Lung microvascular endothelial cell (primary cell): ENCODE measurements at regions not wholly inside any gene's neighbourhood (a gene's known extent, or its start where the extent isn't known, plus 50 kb on each side); places are given as distances from the start of the nearest gene placed in this dataset.
"Not testable (repeated sequence)": the region's sequence is repeated elsewhere in the genome, so short reads cannot be mapped to it uniquely, and the experiment has no call there.

Source experiments
- DNase-seq, 2 donors: peaks; one replicate each; pipeline versions ENCODE4 v3.0.0 to v3.0.0-alpha.2; 2010; ENCODE audit warnings: low read depth in 2 of 2

GRCh38 chr10:56472978-56473377 is 111.9 kb upstream of the ZWINT start:
- DNase-seq: no peak

- DNase-seq: no peak
Observed at GRCh38 chr10:56470701-56471100, 109.6 kb upstream of the ZWINT start.

GRCh38 chr10:56469482-56469881 is 108.4 kb upstream of the ZWINT start:
- no peak for DNase-seq

- DNase-seq: no peak
Observed at GRCh38 chr10:56466005-56466404, 104.9 kb upstream of the ZWINT start.

GRCh38 chr10:56449770-56450169 is 88.7 kb upstream of the ZWINT start:
- DNase-seq: no peak

GRCh38 chr10:56447613-56448012 is 86.6 kb upstream of the ZWINT start:
- not testable (repeated sequence) for DNase-seq

GRCh38 chr10:56441337-56441736 is 80.3 kb upstream of the ZWINT start:
- DNase-seq: not testable (repeated sequence)
